Neural progenitor cell (in vitro differentiated cells): ENCODE measurements at regions not wholly inside any gene's neighbourhood (a gene's known extent, or its start where the extent isn't known, plus 50 kb on each side); places are given as distances from the start of the nearest gene placed in this dataset.

Experiments
- DNase-seq: peaks from one replicate; pipeline ENCODE4 v3.0.0-alpha.2; 2016; ENCODE audit warnings: low spot score
- H2AFZ ChIP-seq: fragments of 200-600 bp; sonication (generic); replicated peaks from 2 replicates; pipeline ENCODE4 v1.6.1; 2016; ENCODE audit warnings: antibody characterized with exemption
- H3F3A ChIP-seq: fragments of 200-600 bp; sonication (generic); 2 replicates; pipeline ENCODE4 v1.6.1; 2016; ENCODE audit warnings: antibody characterized with exemption, low read depth
- H3K27ac ChIP-seq: fragments of 200-600 bp; sonication (generic); 2 replicates; pipeline ENCODE4 v1.5.1; 2016; ENCODE audit warnings: mild to moderate bottlenecking
- H3K27me3 ChIP-seq: fragments of 200-600 bp; sonication (generic); 2 replicates; pipeline ENCODE4 v1.6.1; 2016; ENCODE audit warnings: mild to moderate bottlenecking, moderate library complexity
- H3K36me3 ChIP-seq: fragments of 200-600 bp; sonication (generic); 2 replicates; pipeline ENCODE4 v1.5.1; 2016
- H3K4me1 ChIP-seq: fragments of 200-600 bp; sonication (generic); 2 replicates; pipeline ENCODE4 v1.6.1; 2016; ENCODE audit warnings: mixed run types
- H3K4me2 ChIP-seq: fragments of 200-600 bp; sonication (generic); 2 replicates; pipeline ENCODE4 v1.6.1; 2016
- H3K4me3 ChIP-seq: fragments of 200-600 bp; sonication (generic); 2 replicates; pipeline ENCODE4 v1.5.1; 2016
- H3K79me2 ChIP-seq: fragments of 200-600 bp; sonication (generic); 2 replicates; pipeline ENCODE4 v1.6.1; 2016; ENCODE audit warnings: low read depth
- H3K9ac ChIP-seq: fragments of 200-600 bp; sonication (generic); 2 replicates; pipeline ENCODE4 v1.6.1; 2016
- H3K9me3 ChIP-seq: fragments of 200-600 bp; sonication (generic); 2 replicates; pipeline ENCODE4 v1.5.1; 2016; ENCODE audit warnings: low read depth
- H4K20me1 ChIP-seq: fragments of 200-600 bp; sonication (generic); 2 replicates; pipeline ENCODE4 v1.6.1; 2016; ENCODE audit warnings: low read depth
- H3K27ac Mint-ChIP-seq: 3 replicates; pipeline ENCODE4 v1.8.0; 2021; ENCODE audit warnings: mixed read lengths
- H3K27me3 Mint-ChIP-seq: 2 replicates; pipeline ENCODE4 v1.8.0; 2022; ENCODE audit warnings: low read depth, mild to moderate bottlenecking, inconsistent platforms, moderate library complexity, mixed read lengths; ENCODE audit not compliant: insufficient read depth
- H3K36me3 Mint-ChIP-seq: 3 replicates; pipeline ENCODE4 v1.8.0; 2021; ENCODE audit warnings: mixed read lengths
- H3K4me1 Mint-ChIP-seq: 3 replicates; pipeline ENCODE4 v1.8.0; 2021; ENCODE audit warnings: mixed read lengths
- H3K4me3 Mint-ChIP-seq: 3 replicates; pipeline ENCODE4 v1.8.0; 2021; ENCODE audit warnings: mild to moderate bottlenecking, moderate library complexity, mixed read lengths
- H3K9me3 Mint-ChIP-seq: 3 replicates; pipeline ENCODE4 v1.8.0; 2020; ENCODE audit warnings: mixed read lengths
- EZH2 ChIP-seq: fragments of 200-600 bp; sonication (generic); IDR thresholded peaks from 2 replicates; pipeline ENCODE4 v1.6.1; 2017; ENCODE audit warnings: antibody characterized with exemption, mild to moderate bottlenecking, moderate library complexity
- EZH2phosphoT487 ChIP-seq: fragments of 200-600 bp; sonication (generic); IDR thresholded peaks from 2 replicates; pipeline ENCODE4 v1.6.1; 2017; ENCODE audit warnings: antibody characterized with exemption
- TF ChIP-seq, protein P1 (sequence below): fragments of 200-600 bp; sonication (generic); IDR thresholded peaks from 2 replicates; pipeline ENCODE4 v1.5.1; 2017; ENCODE audit warnings: antibody characterized with exemption, mild to moderate bottlenecking

GRCh38 chrX:5780821-5781220 lies 447.8 kb downstream of the NLGN4X start:
- no peak for TF ChIP-seq EZH2phosphoT487
- no peak for TF ChIP-seq EZH2
- peaks cover 2% of the 10 kb centered on the region for H3K27me3 Mint-ChIP-seq
- no peaks in the 10 kb centered on the region for H3K79me2 ChIP-seq
- H3K4me1 Mint-ChIP-seq, result no peaks in the 10 kb centered on the region
- no peak for DNase-seq
- H3K9me3 Mint-ChIP-seq, result no peaks in the 10 kb centered on the region
- no peak overlapping the region for H3K4me2 ChIP-seq
- no peak overlapping the region for H2AFZ ChIP-seq
- no peaks in the 10 kb centered on the region for H3K36me3 Mint-ChIP-seq
- H3K4me3 Mint-ChIP-seq, result no peak overlapping the region
- no peaks in the 10 kb centered on the region for H3K9me3 ChIP-seq
- H3K9ac ChIP-seq, result no peak overlapping the region
- H3F3A ChIP-seq, result no peaks in the 10 kb centered on the region
- no peak overlapping the region for H3K4me3 ChIP-seq
- H3K27ac Mint-ChIP-seq, result no peak overlapping the region
- no peaks in the 10 kb centered on the region for H3K36me3 ChIP-seq
- H3K4me1 ChIP-seq, result no peaks in the 10 kb centered on the region
- no peaks in the 10 kb centered on the region for H4K20me1 ChIP-seq
- no peaks in the 10 kb centered on the region for H3K27me3 ChIP-seq
- no peak overlapping the region for H3K27ac ChIP-seq

DNA sequence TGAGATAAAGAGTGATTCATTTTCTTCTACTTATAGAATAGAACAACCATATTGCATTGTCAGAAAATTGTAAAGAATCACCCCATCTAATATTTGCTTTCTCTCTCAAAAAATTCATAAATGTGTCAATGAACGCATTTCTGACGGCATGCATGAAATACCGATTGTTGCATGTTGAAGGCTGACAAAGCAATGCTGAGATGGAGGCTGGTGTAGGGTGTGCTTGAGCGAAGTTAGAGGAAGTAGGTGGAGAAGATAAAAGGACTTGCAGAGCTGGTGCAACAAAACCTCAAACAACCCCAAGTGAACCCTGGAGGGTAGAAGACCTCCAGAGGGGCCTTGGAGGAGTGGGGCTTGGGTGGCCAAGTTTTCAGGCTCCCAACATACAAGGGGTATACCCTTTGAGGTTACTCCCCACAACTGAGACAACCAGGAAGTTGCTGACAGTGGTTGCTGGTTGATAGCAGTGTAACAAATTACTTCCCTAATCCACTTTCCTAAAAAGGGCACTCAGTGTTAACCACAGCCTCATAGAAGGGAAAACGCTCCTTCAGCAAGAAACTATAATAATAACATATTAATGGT lies 452.7 kb downstream of the NLGN4X start:
- no peaks in the 10 kb centered on the region for H3K36me3 Mint-ChIP-seq
- Histone ChIP-seq H3K9ac (no peak overlapping the region), H3K27ac (no peak overlapping the region)

GRCh38 chrX:5774446-5774845 lies 454.2 kb downstream of the NLGN4X start:
- no peaks in the 10 kb centered on the region for H3F3A ChIP-seq
- Mint-ChIP-seq H3K4me1 (no peaks in the 10 kb centered on the region), H3K9me3 (no peaks in the 10 kb centered on the region), H3K27me3 (peaks cover 2% of the 10 kb centered on the region), H3K27ac (no peak overlapping the region), H3K4me3 (no peak overlapping the region), H3K36me3 (no peaks in the 10 kb centered on the region)
- no peaks in the 10 kb centered on the region for H3K79me2 ChIP-seq
- no peak overlapping the region for H3K4me3 ChIP-seq
- no peak overlapping the region for H3K4me2 ChIP-seq
- H3K4me1 ChIP-seq, result no peaks in the 10 kb centered on the region
- H4K20me1 ChIP-seq, result no peaks in the 10 kb centered on the region
- H3K9ac ChIP-seq, result no peak overlapping the region
- DNase-seq, result no peak
- TF ChIP-seq EZH2phosphoT487 (no peak), EZH2 (no peak)
- TF ChIP-seq, protein P1, sequence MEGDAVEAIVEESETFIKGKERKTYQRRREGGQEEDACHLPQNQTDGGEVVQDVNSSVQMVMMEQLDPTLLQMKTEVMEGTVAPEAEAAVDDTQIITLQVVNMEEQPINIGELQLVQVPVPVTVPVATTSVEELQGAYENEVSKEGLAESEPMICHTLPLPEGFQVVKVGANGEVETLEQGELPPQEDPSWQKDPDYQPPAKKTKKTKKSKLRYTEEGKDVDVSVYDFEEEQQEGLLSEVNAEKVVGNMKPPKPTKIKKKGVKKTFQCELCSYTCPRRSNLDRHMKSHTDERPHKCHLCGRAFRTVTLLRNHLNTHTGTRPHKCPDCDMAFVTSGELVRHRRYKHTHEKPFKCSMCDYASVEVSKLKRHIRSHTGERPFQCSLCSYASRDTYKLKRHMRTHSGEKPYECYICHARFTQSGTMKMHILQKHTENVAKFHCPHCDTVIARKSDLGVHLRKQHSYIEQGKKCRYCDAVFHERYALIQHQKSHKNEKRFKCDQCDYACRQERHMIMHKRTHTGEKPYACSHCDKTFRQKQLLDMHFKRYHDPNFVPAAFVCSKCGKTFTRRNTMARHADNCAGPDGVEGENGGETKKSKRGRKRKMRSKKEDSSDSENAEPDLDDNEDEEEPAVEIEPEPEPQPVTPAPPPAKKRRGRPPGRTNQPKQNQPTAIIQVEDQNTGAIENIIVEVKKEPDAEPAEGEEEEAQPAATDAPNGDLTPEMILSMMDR, result no peak
- no peak overlapping the region for H2AFZ ChIP-seq
- H3K27ac ChIP-seq, result no peak overlapping the region
- H3K27me3 ChIP-seq, result no peaks in the 10 kb centered on the region
- H3K36me3 ChIP-seq, result no peaks in the 10 kb centered on the region
- H3K9me3 ChIP-seq, result no peaks in the 10 kb centered on the region

More for the DNA sequence above, 452.7 kb downstream of the NLGN4X start:
- Histone ChIP-seq H3K36me3 (no peaks in the 10 kb centered on the region), H2AFZ (no peak overlapping the region), H3F3A (no peaks in the 10 kb centered on the region), H3K4me1 (no peaks in the 10 kb centered on the region), H4K20me1 (no peaks in the 10 kb centered on the region), H3K4me3 (no peak overlapping the region), H3K79me2 (no peaks in the 10 kb centered on the region), H3K9me3 (no peaks in the 10 kb centered on the region), H3K27me3 (no peaks in the 10 kb centered on the region), H3K4me2 (no peak overlapping the region)
- no peak overlapping the region for H3K4me3 Mint-ChIP-seq
- no peaks in the 10 kb centered on the region for H3K4me1 Mint-ChIP-seq
- H3K27me3 Mint-ChIP-seq, result peaks cover 2% of the 10 kb centered on the region
- DNase-seq, result no peak
- no peak overlapping the region for H3K27ac Mint-ChIP-seq
- no peak for TF ChIP-seq EZH2phosphoT487
- no peak for TF ChIP-seq EZH2
- TF ChIP-seq, protein P1, result no peak
- no peaks in the 10 kb centered on the region for H3K9me3 Mint-ChIP-seq

DNA sequence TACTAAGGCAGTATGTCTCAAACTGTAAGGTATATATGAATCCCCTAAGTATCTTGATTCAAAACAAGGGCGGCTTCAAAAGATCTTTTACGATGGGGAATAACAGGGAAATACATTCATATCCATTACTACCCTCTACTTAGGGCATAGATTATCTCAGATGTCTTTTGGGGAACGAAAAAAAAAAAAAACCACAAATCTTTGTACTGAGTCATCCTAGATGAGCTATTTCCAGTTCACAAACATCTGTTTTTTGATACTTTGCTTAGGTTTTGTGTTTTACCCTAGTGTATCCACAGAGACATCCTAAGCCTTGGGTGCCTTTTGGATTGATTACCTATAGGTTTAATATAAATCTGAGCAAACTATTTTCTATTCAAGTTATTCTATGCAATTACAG lies 457.2 kb downstream of the NLGN4X start:
- Mint-ChIP-seq H3K27me3 (no peaks in the 10 kb centered on the region), H3K4me1 (no peaks in the 10 kb centered on the region), H3K36me3 (no peaks in the 10 kb centered on the region), H3K9me3 (no peaks in the 10 kb centered on the region), H3K27ac (no peak overlapping the region), H3K4me3 (no peak overlapping the region)
- Histone ChIP-seq H4K20me1 (no peaks in the 10 kb centered on the region), H3K79me2 (no peaks in the 10 kb centered on the region), H3K4me1 (no peaks in the 10 kb centered on the region), H3K36me3 (no peaks in the 10 kb centered on the region), H3K4me3 (no peak overlapping the region), H3K9ac (no peak overlapping the region), H2AFZ (no peak overlapping the region), H3K4me2 (no peak overlapping the region), H3F3A (no peaks in the 10 kb centered on the region), H3K27ac (no peak overlapping the region), H3K27me3 (no peaks in the 10 kb centered on the region), H3K9me3 (no peaks in the 10 kb centered on the region)
- DNase-seq, result no peak
- TF ChIP-seq EZH2phosphoT487, result no peak
- no peak for TF ChIP-seq EZH2
- TF ChIP-seq, protein P1, result no peak
